ENCODE measurements at regions not wholly inside any gene's neighbourhood (a gene's known extent, or its start where the extent isn't known, plus 50 kb on each side); places are given as distances from the start of the nearest gene placed in this dataset.

GRCh38 chr22:48943567-48944432 is 883.9 kb downstream of the BRD1 start (continued):
- TF ChIP-seq ZNF609 (CRISPR knock-in tag; IDR thresholded peaks at IDR 0.05; ENCODE audit: borderline replicate concordance), result peak; percentile 88
- TF ChIP-seq YEATS4 (CRISPR knock-in tag; IDR thresholded peaks at IDR 0.05; ENCODE audit: borderline replicate concordance), result no peak
- TF ChIP-seq ZNF343 (CRISPR knock-in tag; IDR thresholded peaks at IDR 0.05), result no peak; the same call in 1 of the 2 replicates
- no peak for TF ChIP-seq ZNF468 (CRISPR knock-in tag; IDR thresholded peaks at IDR 0.05)
- no peak for TF ChIP-seq ZNF547 (CRISPR knock-in tag; IDR thresholded peaks at IDR 0.05)
- TF ChIP-seq ZBTB21 (CRISPR knock-in tag; IDR thresholded peaks at IDR 0.05), result peak; percentile 78
- peak; percentile 89 for TF ChIP-seq TEAD3 (CRISPR knock-in tag; optimal IDR thresholded peaks at IDR 0.05; ENCODE audit: borderline replicate concordance)
- no peak for TF ChIP-seq RFXAP (CRISPR knock-in tag; IDR thresholded peaks at IDR 0.05; ENCODE audit: borderline replicate concordance)
- no peak for TF ChIP-seq RAD51 (IDR thresholded peaks at IDR 0.05; ENCODE audit: borderline replicate concordance)
- no peak for TF ChIP-seq SIN3B (IDR thresholded peaks at IDR 0.05; ENCODE audit: low read length)
- no peak for TF ChIP-seq ZNF546 (CRISPR knock-in tag; conservative IDR thresholded peaks at IDR 0.05)
- TF ChIP-seq ZNF598 (CRISPR knock-in tag; IDR thresholded peaks at IDR 0.05; ENCODE audit: borderline replicate concordance), result no peak
- peak; percentile 85 for TF ChIP-seq HDAC1 (CRISPR knock-in tag; IDR thresholded peaks at IDR 0.05)
- TF ChIP-seq ZNF781 (CRISPR knock-in tag; IDR thresholded peaks at IDR 0.05; ENCODE audit: borderline replicate concordance, not compliant biosample characterization), result no peak
- TF ChIP-seq ARNT (IDR thresholded peaks at IDR 0.05), result no peak
- TF ChIP-seq RBM22 (optimal IDR thresholded peaks at IDR 0.05; ENCODE audit: low read length), result no peak
- TF ChIP-seq SIX4 (CRISPR knock-in tag; IDR thresholded peaks at IDR 0.05), result peak; percentile 37; the same call in 1 of the 2 replicates
- peak; percentile 98 for TF ChIP-seq CTCF (CRISPR knock-in tag; IDR thresholded peaks at IDR 0.05)
- TF ChIP-seq ZSCAN5A (CRISPR knock-in tag; IDR thresholded peaks at IDR 0.05; ENCODE audit: borderline replicate concordance), result no peak
- 0 out of 2 replicates have a peak, but pooled peaks have one; percentile 43 for TF ChIP-seq ZNF639 (CRISPR knock-in tag; conservative IDR thresholded peaks at IDR 0.05)
- TF ChIP-seq TAF15 (IDR thresholded peaks at IDR 0.05; ENCODE audit: low read depth, low read length, poor library complexity, severe bottlenecking), result no peak

Measured in HepG2 (cell line).